ENCODE measurements at regions not wholly inside any gene's neighbourhood (a gene's known extent, or its start where the extent isn't known, plus 50 kb on each side); places are given as distances from the start of the nearest gene placed in this dataset.

DNA sequence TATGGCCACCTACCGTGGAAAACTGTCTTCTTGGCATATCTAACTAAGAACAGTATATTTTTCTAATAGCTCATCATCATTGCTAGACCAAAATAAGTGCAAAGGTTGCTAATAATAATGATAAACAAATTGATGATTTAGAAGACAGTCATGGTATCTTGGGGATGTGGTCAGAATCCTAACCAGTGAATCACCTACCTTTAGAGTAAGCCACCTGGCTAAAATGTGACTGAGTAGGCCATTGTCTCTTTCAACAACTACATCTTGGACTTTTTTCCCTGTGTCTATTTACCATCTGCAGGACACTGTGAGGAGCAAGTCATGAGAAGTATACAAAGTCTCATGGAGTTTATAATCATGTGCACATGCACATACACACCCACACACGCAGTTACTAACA is 273.5 kb upstream of the SEMA6D start:
- TF ChIP-seq, protein P1, sequence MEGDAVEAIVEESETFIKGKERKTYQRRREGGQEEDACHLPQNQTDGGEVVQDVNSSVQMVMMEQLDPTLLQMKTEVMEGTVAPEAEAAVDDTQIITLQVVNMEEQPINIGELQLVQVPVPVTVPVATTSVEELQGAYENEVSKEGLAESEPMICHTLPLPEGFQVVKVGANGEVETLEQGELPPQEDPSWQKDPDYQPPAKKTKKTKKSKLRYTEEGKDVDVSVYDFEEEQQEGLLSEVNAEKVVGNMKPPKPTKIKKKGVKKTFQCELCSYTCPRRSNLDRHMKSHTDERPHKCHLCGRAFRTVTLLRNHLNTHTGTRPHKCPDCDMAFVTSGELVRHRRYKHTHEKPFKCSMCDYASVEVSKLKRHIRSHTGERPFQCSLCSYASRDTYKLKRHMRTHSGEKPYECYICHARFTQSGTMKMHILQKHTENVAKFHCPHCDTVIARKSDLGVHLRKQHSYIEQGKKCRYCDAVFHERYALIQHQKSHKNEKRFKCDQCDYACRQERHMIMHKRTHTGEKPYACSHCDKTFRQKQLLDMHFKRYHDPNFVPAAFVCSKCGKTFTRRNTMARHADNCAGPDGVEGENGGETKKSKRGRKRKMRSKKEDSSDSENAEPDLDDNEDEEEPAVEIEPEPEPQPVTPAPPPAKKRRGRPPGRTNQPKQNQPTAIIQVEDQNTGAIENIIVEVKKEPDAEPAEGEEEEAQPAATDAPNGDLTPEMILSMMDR (IDR thresholded peaks at IDR 0.05): no peak
- TF ChIP-seq, protein P2, sequence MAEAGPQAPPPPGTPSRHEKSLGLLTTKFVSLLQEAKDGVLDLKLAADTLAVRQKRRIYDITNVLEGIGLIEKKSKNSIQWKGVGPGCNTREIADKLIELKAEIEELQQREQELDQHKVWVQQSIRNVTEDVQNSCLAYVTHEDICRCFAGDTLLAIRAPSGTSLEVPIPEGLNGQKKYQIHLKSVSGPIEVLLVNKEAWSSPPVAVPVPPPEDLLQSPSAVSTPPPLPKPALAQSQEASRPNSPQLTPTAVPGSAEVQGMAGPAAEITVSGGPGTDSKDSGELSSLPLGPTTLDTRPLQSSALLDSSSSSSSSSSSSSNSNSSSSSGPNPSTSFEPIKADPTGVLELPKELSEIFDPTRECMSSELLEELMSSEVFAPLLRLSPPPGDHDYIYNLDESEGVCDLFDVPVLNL (CRISPR knock-in tag; IDR thresholded peaks at IDR 0.05; ENCODE audit: borderline replicate concordance, low read depth): no peak
- no peak for TF ChIP-seq ZNF138 (CRISPR knock-in tag; conservative IDR thresholded peaks at IDR 0.05)
- Mint-ChIP-seq H3K4me1 (peaks cover 20% of the 10 kb centered on the region), H3K4me3 (no peak overlapping the region), H3K9me3 (peaks cover 20% of the 10 kb centered on the region), H3K27me3 (ENCODE audit: low read depth) (no peaks in the 10 kb centered on the region), H3K27ac (no peak overlapping the region), H3K36me3 (no peaks in the 10 kb centered on the region)
- ATAC-seq (no peak), DNase-seq (ENCODE audit: low spot score) (no peak)
- ChIA-PET POLR2A (no interaction called here), CTCF (interaction anchor here (1.5 kb wide), 1 partner anchor 247 kb away, joined by 5 read pairs; no protein-coding TSS in a partner anchor)

DNA sequence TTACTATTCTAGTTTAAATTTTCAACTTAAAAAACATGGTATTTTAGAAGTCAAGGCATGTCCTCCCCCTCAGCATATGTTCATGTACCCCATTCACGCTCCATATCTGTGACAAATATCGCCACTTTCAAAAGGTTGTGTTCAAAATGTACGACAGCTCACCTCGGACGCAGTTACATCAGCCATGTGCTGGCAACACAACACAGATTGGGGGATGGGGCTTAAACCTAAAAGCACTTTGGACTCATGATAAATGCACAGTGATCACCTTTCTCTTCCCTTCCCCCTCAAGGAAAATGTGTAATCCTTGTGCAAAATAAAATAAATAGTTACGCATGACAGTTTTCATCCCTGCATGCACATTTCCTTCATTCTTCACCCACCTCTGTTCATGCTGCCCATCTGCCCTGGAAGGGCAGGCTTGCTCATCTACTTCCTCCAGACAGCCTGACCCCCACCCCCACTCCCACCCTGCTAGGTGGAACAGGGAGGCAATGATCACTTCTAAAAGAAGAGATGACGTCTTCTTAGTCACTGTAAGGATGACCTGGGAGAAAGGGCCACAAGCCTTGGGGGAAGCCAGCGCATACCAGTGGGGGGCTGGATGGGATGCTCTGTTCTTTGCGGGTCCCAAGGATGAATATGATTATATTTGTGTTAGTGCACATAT is 271.4 kb upstream of the SEMA6D start:
- no peaks in the 10 kb centered on the region for H3K36me3 Mint-ChIP-seq
- no peak overlapping the region for H3K4me3 Mint-ChIP-seq
- ChIA-PET POLR2A (no interaction called here), CTCF (interaction anchor here (1.0 kb wide), 1 partner anchor 26 kb away, joined by 3 read pairs; no protein-coding TSS in a partner anchor)
- H3K9me3 Mint-ChIP-seq: peaks cover 20% of the 10 kb centered on the region
- no peaks in the 10 kb centered on the region for H3K27me3 Mint-ChIP-seq (ENCODE audit: low read depth)
- TF ChIP-seq HMGA2 (CRISPR knock-in tag; IDR thresholded peaks at IDR 0.05) (no peak), GABPB1 (CRISPR knock-in tag; IDR thresholded peaks at IDR 0.05) (no peak)
- TF ChIP-seq, protein P3, sequence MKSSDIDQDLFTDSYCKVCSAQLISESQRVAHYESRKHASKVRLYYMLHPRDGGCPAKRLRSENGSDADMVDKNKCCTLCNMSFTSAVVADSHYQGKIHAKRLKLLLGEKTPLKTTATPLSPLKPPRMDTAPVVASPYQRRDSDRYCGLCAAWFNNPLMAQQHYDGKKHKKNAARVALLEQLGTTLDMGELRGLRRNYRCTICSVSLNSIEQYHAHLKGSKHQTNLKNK (CRISPR knock-in tag; IDR thresholded peaks at IDR 0.05): no peak
- TF ChIP-seq, protein P4, sequence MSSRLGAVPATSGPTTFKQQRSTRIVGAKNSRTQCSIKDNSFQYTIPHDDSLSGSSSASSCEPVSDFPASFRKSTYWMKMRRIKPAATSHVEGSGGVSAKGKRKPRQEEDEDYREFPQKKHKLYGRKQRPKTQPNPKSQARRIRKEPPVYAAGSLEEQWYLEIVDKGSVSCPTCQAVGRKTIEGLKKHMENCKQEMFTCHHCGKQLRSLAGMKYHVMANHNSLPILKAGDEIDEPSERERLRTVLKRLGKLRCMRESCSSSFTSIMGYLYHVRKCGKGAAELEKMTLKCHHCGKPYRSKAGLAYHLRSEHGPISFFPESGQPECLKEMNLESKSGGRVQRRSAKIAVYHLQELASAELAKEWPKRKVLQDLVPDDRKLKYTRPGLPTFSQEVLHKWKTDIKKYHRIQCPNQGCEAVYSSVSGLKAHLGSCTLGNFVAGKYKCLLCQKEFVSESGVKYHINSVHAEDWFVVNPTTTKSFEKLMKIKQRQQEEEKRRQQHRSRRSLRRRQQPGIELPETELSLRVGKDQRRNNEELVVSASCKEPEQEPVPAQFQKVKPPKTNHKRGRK (CRISPR knock-in tag; IDR thresholded peaks at IDR 0.05; ENCODE audit: borderline replicate concordance): no peak
- TF ChIP-seq, protein P5, sequence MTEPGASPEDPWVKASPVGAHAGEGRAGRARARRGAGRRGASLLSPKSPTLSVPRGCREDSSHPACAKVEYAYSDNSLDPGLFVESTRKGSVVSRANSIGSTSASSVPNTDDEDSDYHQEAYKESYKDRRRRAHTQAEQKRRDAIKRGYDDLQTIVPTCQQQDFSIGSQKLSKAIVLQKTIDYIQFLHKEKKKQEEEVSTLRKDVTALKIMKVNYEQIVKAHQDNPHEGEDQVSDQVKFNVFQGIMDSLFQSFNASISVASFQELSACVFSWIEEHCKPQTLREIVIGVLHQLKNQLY (CRISPR knock-in tag; IDR thresholded peaks at IDR 0.05): no peak
- TF ChIP-seq, protein P6, sequence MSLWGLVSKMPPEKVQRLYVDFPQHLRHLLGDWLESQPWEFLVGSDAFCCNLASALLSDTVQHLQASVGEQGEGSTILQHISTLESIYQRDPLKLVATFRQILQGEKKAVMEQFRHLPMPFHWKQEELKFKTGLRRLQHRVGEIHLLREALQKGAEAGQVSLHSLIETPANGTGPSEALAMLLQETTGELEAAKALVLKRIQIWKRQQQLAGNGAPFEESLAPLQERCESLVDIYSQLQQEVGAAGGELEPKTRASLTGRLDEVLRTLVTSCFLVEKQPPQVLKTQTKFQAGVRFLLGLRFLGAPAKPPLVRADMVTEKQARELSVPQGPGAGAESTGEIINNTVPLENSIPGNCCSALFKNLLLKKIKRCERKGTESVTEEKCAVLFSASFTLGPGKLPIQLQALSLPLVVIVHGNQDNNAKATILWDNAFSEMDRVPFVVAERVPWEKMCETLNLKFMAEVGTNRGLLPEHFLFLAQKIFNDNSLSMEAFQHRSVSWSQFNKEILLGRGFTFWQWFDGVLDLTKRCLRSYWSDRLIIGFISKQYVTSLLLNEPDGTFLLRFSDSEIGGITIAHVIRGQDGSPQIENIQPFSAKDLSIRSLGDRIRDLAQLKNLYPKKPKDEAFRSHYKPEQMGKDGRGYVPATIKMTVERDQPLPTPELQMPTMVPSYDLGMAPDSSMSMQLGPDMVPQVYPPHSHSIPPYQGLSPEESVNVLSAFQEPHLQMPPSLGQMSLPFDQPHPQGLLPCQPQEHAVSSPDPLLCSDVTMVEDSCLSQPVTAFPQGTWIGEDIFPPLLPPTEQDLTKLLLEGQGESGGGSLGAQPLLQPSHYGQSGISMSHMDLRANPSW (CRISPR knock-in tag; conservative IDR thresholded peaks at IDR 0.05; ENCODE audit: low read depth): no peak
- TF ChIP-seq, protein P7, sequence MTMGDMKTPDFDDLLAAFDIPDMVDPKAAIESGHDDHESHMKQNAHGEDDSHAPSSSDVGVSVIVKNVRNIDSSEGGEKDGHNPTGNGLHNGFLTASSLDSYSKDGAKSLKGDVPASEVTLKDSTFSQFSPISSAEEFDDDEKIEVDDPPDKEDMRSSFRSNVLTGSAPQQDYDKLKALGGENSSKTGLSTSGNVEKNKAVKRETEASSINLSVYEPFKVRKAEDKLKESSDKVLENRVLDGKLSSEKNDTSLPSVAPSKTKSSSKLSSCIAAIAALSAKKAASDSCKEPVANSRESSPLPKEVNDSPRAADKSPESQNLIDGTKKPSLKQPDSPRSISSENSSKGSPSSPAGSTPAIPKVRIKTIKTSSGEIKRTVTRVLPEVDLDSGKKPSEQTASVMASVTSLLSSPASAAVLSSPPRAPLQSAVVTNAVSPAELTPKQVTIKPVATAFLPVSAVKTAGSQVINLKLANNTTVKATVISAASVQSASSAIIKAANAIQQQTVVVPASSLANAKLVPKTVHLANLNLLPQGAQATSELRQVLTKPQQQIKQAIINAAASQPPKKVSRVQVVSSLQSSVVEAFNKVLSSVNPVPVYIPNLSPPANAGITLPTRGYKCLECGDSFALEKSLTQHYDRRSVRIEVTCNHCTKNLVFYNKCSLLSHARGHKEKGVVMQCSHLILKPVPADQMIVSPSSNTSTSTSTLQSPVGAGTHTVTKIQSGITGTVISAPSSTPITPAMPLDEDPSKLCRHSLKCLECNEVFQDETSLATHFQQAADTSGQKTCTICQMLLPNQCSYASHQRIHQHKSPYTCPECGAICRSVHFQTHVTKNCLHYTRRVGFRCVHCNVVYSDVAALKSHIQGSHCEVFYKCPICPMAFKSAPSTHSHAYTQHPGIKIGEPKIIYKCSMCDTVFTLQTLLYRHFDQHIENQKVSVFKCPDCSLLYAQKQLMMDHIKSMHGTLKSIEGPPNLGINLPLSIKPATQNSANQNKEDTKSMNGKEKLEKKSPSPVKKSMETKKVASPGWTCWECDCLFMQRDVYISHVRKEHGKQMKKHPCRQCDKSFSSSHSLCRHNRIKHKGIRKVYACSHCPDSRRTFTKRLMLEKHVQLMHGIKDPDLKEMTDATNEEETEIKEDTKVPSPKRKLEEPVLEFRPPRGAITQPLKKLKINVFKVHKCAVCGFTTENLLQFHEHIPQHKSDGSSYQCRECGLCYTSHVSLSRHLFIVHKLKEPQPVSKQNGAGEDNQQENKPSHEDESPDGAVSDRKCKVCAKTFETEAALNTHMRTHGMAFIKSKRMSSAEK (CRISPR knock-in tag; IDR thresholded peaks at IDR 0.05; ENCODE audit: borderline replicate concordance): no peak
- TF ChIP-seq, protein P8, sequence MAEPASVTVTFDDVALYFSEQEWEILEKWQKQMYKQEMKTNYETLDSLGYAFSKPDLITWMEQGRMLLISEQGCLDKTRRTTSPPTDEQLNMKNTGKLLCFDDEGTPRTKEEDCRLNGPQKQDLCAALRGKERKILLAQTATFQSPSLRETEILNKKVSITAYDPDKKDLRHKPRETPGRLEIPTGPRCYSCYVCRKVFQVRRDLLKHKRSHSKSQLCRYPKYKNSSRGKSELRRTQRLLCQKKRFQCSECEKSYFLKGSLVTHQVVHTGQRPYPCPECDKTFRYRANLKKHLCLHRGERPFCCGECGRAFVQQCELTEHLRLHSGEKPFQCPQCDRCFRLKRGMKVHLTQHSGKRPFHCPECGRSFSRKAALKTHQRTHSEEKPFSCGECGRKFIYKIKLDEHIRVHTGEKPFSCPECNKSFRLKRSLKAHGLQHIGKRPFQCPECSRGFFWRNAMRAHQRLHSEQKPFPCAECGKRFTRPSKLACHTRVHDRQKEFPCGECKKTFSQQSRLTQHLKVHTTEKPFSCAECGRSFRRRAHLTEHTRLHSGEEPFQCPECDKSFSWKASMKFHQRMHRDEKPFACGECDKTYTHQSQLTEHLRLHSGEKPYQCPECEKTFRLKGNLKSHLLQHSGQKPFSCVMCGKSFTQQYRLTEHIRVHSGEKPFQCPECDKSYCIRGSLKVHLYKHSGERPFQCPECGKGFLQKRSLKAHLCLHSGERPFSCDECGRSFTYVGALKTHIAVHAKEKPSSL (CRISPR knock-in tag; conservative IDR thresholded peaks at IDR 0.05): no peak
- TF ChIP-seq, protein P9, sequence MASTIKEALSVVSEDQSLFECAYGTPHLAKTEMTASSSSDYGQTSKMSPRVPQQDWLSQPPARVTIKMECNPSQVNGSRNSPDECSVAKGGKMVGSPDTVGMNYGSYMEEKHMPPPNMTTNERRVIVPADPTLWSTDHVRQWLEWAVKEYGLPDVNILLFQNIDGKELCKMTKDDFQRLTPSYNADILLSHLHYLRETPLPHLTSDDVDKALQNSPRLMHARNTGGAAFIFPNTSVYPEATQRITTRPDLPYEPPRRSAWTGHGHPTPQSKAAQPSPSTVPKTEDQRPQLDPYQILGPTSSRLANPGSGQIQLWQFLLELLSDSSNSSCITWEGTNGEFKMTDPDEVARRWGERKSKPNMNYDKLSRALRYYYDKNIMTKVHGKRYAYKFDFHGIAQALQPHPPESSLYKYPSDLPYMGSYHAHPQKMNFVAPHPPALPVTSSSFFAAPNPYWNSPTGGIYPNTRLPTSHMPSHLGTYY (CRISPR knock-in tag; IDR thresholded peaks at IDR 0.05): no peak
- TF ChIP-seq, protein P10, sequence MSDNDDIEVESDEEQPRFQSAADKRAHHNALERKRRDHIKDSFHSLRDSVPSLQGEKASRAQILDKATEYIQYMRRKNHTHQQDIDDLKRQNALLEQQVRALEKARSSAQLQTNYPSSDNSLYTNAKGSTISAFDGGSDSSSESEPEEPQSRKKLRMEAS (CRISPR knock-in tag; IDR thresholded peaks at IDR 0.05): no peak
- ATAC-seq: no peak
- DNase-seq (ENCODE audit: low spot score): no peak
- no peak overlapping the region for H3K27ac Mint-ChIP-seq
- H3K4me1 Mint-ChIP-seq: peaks cover 6% of the 10 kb centered on the region

Data from WTC11 (cell line).